HCT116 (cell line): ENCODE measurements at regions not wholly inside any gene's neighbourhood (a gene's known extent, or its start where the extent isn't known, plus 50 kb on each side); places are given as distances from the start of the nearest gene placed in this dataset.

ENCODE experiments used
- ATAC-seq: fragments of 200-7000 bp; cut with Tn5 transposase; 2 replicates; pipeline ENCODE4 v1.9.1; 2020; ENCODE audit warnings: mild to moderate bottlenecking, moderate library complexity
- BruUV-seq: library from RNA; stranded (reverse); fragments of 400-500 nt; replicated peaks from 2 replicates; lab custom pipeline; 2021; lab: Mats Ljungman, UMichigan
- CTCF ChIA-PET: fragments of 300-600 bp; sonication (Branson Sonifier 250); formaldehyde crosslinking; loops from one replicate; lab custom pipeline; 2021; ENCODE audit warnings: antibody characterized with exemption; lab: Charles Lee
- POLR2A ChIA-PET: fragments of 300-600, 350-600 bp; sonication (Branson Sonifier 250); formaldehyde crosslinking; loops from one replicate; lab custom pipeline; 2021; ENCODE audit warnings: antibody characterized with exemption; lab: Charles Lee
- RAD21 ChIA-PET, 2 experiments: fragments of 300-600 bp; sonication (Branson Sonifier 250); formaldehyde crosslinking; loops; one replicate each; lab custom pipeline; 2023; ENCODE audit warnings: low total read pairs in 2 of 2; ENCODE audit not compliant: uncharacterized antibody in 2 of 2, unreplicated experiment in 2 of 2, low non-redundant PET in 1 of 2; lab: Charles Lee
- DNase-seq: peaks from one replicate; pipeline ENCODE4 v3.0.0-alpha.2; 2010; ENCODE audit warnings: low read depth, low spot score
- H2AFZ ChIP-seq: fragments of 200-600 bp; shearing (Covaris generic), sonication (generic); 2 replicates; pipeline ENCODE4 v1.6.1; 2017; ENCODE audit warnings: low read depth, mixed run types, mixed read lengths, antibody characterized with exemption, low read length; ENCODE audit not compliant: poor library complexity, severe bottlenecking
- H3K27ac ChIP-seq: 2 replicates; pipeline ENCODE4 v1.5.1; 2012; ENCODE audit warnings: low read depth, low read length
- H3K27me3 ChIP-seq: fragments of 200-600 bp; sonication (generic); 2 replicates; pipeline ENCODE4 v1.6.1; 2016; ENCODE audit warnings: mixed run types, low read length, mixed read lengths; ENCODE audit not compliant: insufficient read depth
- H3K36me3 ChIP-seq, 2 experiments: fragments of 200-500 bp in 1 of 2; fragments of 200-600 bp in 1 of 2; sonication (Bioruptor generic) in 1 of 2; sonication (generic) in 1 of 2; 2 replicates each; pipeline versions ENCODE4 v1.5.1 to v1.6.1; 2014 to 2016; ENCODE audit warnings: low read length in 2 of 2, inconsistent platforms in 1 of 2, mixed read lengths in 1 of 2, mixed run types in 1 of 2; ENCODE audit not compliant: insufficient read depth in 2 of 2, control insufficient read depth in 1 of 2
- H3K4me1 ChIP-seq, 2 experiments: fragments of 200-600 bp in 1 of 2; sonication (generic) in 1 of 2; 2 replicates each; pipeline versions ENCODE4 v1.5.1 to v1.6.1; 2012 to 2017; ENCODE audit warnings: low read length in 2 of 2, inconsistent platforms in 1 of 2, mild to moderate bottlenecking in 1 of 2, mixed read lengths in 1 of 2, mixed run types in 1 of 2, moderate library complexity in 1 of 2; ENCODE audit not compliant: insufficient read depth in 2 of 2, control insufficient read depth in 1 of 2
- H3K4me2 ChIP-seq: fragments of 200-600 bp; sonication (generic); 2 replicates; pipeline ENCODE4 v1.6.1; 2017; ENCODE audit warnings: mixed run types, low read length, mixed read lengths
- H3K4me3 ChIP-seq, 2 experiments: fragments of 200-600 bp in 1 of 2; sonication (generic) in 1 of 2; replicated peaks in 1 of 2; 2 replicates each; pipeline ENCODE4 v1.5.1; 2011 to 2016; ENCODE audit warnings: low read length in 2 of 2, control low read depth in 1 of 2, low read depth in 1 of 2, mild to moderate bottlenecking in 1 of 2, mixed read lengths in 1 of 2, mixed run types in 1 of 2
- H3K79me2 ChIP-seq: fragments of 200-600 bp; sonication (generic); 2 replicates; pipeline ENCODE4 v1.6.1; 2017; ENCODE audit warnings: mild to moderate bottlenecking, mixed run types, low read length, moderate library complexity, mixed read lengths; ENCODE audit not compliant: insufficient read depth
- H3K9ac ChIP-seq: fragments of 200-600 bp; sonication (generic); 2 replicates; pipeline ENCODE4 v1.6.1; 2016; ENCODE audit warnings: low read length, mixed read lengths
- H3K9me2 ChIP-seq: fragments of 200-600 bp; sonication (generic), shearing (Covaris generic); 2 replicates; pipeline ENCODE4 v1.6.1; 2017; ENCODE audit warnings: mixed run types, mild to moderate bottlenecking, moderate library complexity; ENCODE audit not compliant: insufficient read depth
- H3K9me3 ChIP-seq, 2 experiments: fragments of 200-500 bp in 1 of 2; fragments of 200-600 bp in 1 of 2; sonication (Bioruptor generic) in 1 of 2; sonication (generic) in 1 of 2; 2 replicates each; pipeline ENCODE4 v1.6.1; 2014 to 2017; ENCODE audit warnings: low read length in 2 of 2, mixed read lengths in 2 of 2, inconsistent platforms in 1 of 2, low read depth in 1 of 2, mild to moderate bottlenecking in 1 of 2, mixed run types in 1 of 2, moderate library complexity in 1 of 2; ENCODE audit not compliant: control insufficient read depth in 1 of 2, insufficient read depth in 1 of 2
- H4K20me1 ChIP-seq: fragments of 200-600 bp; sonication (generic), shearing (Covaris generic); 2 replicates; pipeline ENCODE4 v1.6.1; 2017; ENCODE audit warnings: mixed run types, mild to moderate bottlenecking, moderate library complexity; ENCODE audit not compliant: insufficient read depth
- CEBPB ChIP-seq: IDR thresholded peaks from 2 replicates; pipeline ENCODE4 v1.6.1; 2012; ENCODE audit warnings: low read depth
- FOSL1 ChIP-seq: IDR thresholded peaks from 2 replicates; pipeline ENCODE4 v1.6.1; 2012; ENCODE audit warnings: low read depth
- POLR2A ChIP-seq: IDR thresholded peaks from 2 replicates; pipeline ENCODE4 v1.7.0; 2011; ENCODE audit warnings: borderline replicate concordance; ENCODE audit not compliant: insufficient read depth, insufficient read length; ENCODE audit errors: extremely low read depth
- POLR2AphosphoS5 ChIP-seq: IDR thresholded peaks from 2 replicates; pipeline ENCODE4 v1.6.1; 2011; ENCODE audit warnings: mild to moderate bottlenecking, low read depth, low read length, moderate library complexity
- REST ChIP-seq: IDR thresholded peaks from 2 replicates; pipeline ENCODE4 v1.6.1; 2012; ENCODE audit warnings: low read depth
- YY1 ChIP-seq: IDR thresholded peaks from 2 replicates; pipeline ENCODE4 v1.6.1; 2011; ENCODE audit warnings: low read length, low read depth, moderate library complexity, mild to moderate bottlenecking; ENCODE audit not compliant: insufficient replicate concordance; ENCODE audit errors: extremely low read depth
- intact Hi-C: fragments of 100-400 bp; cut with micrococcal nuclease; formaldehyde crosslinking; loops from 2 replicates; pipeline ENCODE4 v1.10.0; 2022

GRCh38 chr9:11546231-11546630, 933.4 kb upstream of the PTPRD start (continued):
- no peak for TF ChIP-seq YY1

GRCh38 chr9:11549311-11549794, 936.6 kb upstream of the PTPRD start:
- H3K9ac ChIP-seq, result no peak overlapping the region
- RAD21 ChIA-PET, result no interaction called here
- H3K4me3 ChIP-seq, result no peak overlapping the region
- no peaks in the 10 kb centered on the region for H3K27me3 ChIP-seq
- ATAC-seq, result no peak
- H3K9me3 ChIP-seq, result peaks cover 4 to 17% of the 10 kb centered on the region in 2 experiments; a peak in 3 of 4 replicates
- H3K36me3 ChIP-seq, result no peaks in the 10 kb centered on the region
- no peaks in the 10 kb centered on the region for H3K79me2 ChIP-seq
- TF ChIP-seq FOSL1, result no peak
- no peak for TF ChIP-seq CEBPB
- TF ChIP-seq REST, result no peak
- no peak for TF ChIP-seq POLR2A
- no peak for TF ChIP-seq POLR2AphosphoS5
- TF ChIP-seq, all 23 proteins: peak for 0
- POLR2A ChIA-PET, result no interaction called here
- no peak for DNase-seq
- no TSS peak for BruUV-seq
- no peaks in the 10 kb centered on the region for H3K4me1 ChIP-seq
- intact Hi-C loops, result no loop called here
- no peaks in the 10 kb centered on the region for H4K20me1 ChIP-seq
- no peaks in the 10 kb centered on the region for H3K9me2 ChIP-seq
- H2AFZ ChIP-seq, result no peak overlapping the region
- no peak overlapping the region for H3K4me2 ChIP-seq
- no peak overlapping the region for H3K27ac ChIP-seq
- CTCF ChIA-PET, result no interaction called here
